Heart right ventricle (tissue), 16 donors: ENCODE measurements at regions not wholly inside any gene's neighbourhood (a gene's known extent, or its start where the extent isn't known, plus 50 kb on each side); places are given as distances from the start of the nearest gene placed in this dataset.

Experiments used
- ATAC-seq, 8 donors: fragments of 200-7000 bp; cut with Tn5 transposase; one replicate each; pipeline ENCODE4 v1.9.1; 2020; ENCODE audit warnings: mild to moderate bottlenecking in 8 of 8, moderate library complexity in 8 of 8, moderate number of reproducible peaks in 1 of 8
- DNase-seq, 2 donors: peaks; one replicate each; pipeline ENCODE4 v3.0.0-alpha.2; 2020
- H3K27ac ChIP-seq, 10 donors: fragments of 200-600 bp; sonication (generic) in 2 of 10; one replicate each; pipeline versions ENCODE4 v1.5.0 to v1.8.0; 2020 to 2022; ENCODE audit warnings: mild to moderate bottlenecking in 3 of 10
- H3K27me3 ChIP-seq, 7 donors: fragments of 200-600 bp; one replicate each; pipeline ENCODE4 v1.8.0; 2021 to 2022; ENCODE audit warnings: mild to moderate bottlenecking in 2 of 7
- H3K36me3 ChIP-seq, 9 donors: fragments of 200-600 bp; sonication (generic) in 1 of 9; one replicate each; pipeline versions ENCODE4 v1.5.0 to v1.8.0; 2020 to 2022; ENCODE audit warnings: mild to moderate bottlenecking in 2 of 9
- H3K4me1 ChIP-seq, 9 donors: fragments of 200-600 bp; sonication (generic) in 1 of 9; one replicate each; pipeline versions ENCODE4 v1.5.0 to v1.8.0; 2020 to 2022; ENCODE audit warnings: mild to moderate bottlenecking in 4 of 9
- H3K4me3 ChIP-seq, 10 donors: fragments of 200-600 bp; sonication (generic) in 2 of 10; one replicate each; pipeline versions ENCODE4 v1.5.0 to v1.8.0; 2020 to 2022; ENCODE audit warnings: mild to moderate bottlenecking in 7 of 10, moderate library complexity in 2 of 10
- H3K9me3 ChIP-seq, 11 donors: fragments of 200-600 bp in 10 of 11; sonication (generic) in 2 of 11; one replicate each; pipeline versions ENCODE4 v1.5.0 to v1.8.0; 2013 to 2022; ENCODE audit warnings: mild to moderate bottlenecking in 2 of 11, control low read depth in 1 of 11, moderate library complexity in 1 of 11
- WGBS, 2 donors: extraction: QIAGEN DNeasy Blood & Tissue Kit; methylation state at CpG; one replicate each; pipeline ENCODE4 v1.1.7; 2013; ENCODE audit warnings: inconsistent platforms in 1 of 2; 5-methylcytosine and 5-hydroxymethylcytosine counted together
- intact Hi-C, 10 donors: fragments of 100-400 bp; cut with DNase I; formaldehyde crosslinking; loops; one replicate each; pipeline versions ENCODE4 v1.11.1 to v1.14.2; 2022
- TF ChIP-seq, protein P1 (sequence below), 9 donors: fragments of 200-600 bp; sonication (generic) in 2 of 9; IDR thresholded peaks; one replicate each; pipeline versions ENCODE4 v1.5.0 to v1.8.0; 2021 to 2022; ENCODE audit warnings: antibody characterized with exemption in 9 of 9, mild to moderate bottlenecking in 5 of 9, moderate library complexity in 1 of 9
- donor health status: Arrhythmogenic right ventricular cardiomyopathy.
- donor health status: ischemic (EF 13 %, LVEDD 7.1; RV severe dilation, severe dysfunction).
- donor health status: healthy with polysubstance abuse.
- donor health status: DM: no; HTN: yes; CAD: no.
- donor health status: DM: no; HTN: no; CAD: no.
- donor health status: ischemic (EF 25% LVEDD 6.9; RV normal size, moderate dysfunction).
- donor health status: ischemic (EF 25% LVEDD 5.7; RV mildly dilated, moderate dysfunction).
- donor health status: healthy.
- donor health status: DM: yes; HTN: yes; CAD: no.
- donor health status: Ischemic cardiomyopathy.
- donor health status: ischemic (EF 35%, LVEDD 5.7; RV mildly dilated, moderate dysfunction).
- donor health status: nonischemic (EF 11% LVEDD 7.7; RV severe dilation, severe dysfunction).
- donor health status: DM: yes; HTN: yes; CAD: no.
- donor health status: PGD.
- donor health status: ischemic (EF 29% LVEDD 5.4; RV normal size, mild dysfunction).
- donor health status: nonischemic (EF 23%, LVEDD 6.1; RV moderate dilation, normal function).

DNA sequence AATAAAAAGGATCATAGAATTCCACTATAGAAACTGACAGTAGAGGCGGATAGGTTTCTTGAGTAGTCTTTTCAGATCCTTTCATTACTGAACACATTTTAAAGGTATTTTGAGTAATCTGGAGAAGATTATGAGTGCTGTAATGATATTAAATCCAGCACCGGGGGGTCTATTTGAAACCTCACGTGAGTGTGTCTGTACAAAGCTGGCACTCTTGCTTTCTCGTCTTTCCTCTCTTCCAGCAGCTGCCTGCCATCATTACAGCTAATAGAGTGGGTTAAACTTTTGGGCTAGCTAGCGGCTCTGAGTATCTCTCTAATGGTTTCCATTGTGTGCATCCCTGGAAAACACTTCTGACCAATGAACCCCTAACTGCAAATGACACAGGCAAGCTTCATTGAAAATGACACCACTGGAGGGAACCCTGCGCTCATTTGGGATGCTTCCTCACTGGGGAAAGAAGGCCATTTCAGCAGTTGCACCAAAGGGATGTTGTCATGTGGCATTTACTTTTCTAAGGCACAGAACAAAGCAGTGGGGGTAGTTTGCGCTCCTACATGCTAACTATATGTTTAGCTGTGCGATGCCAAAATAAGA lies 101.0 kb downstream of the HRH4 start:
- DNase-seq (no peak), ATAC-seq (no peak)
- TF ChIP-seq, protein P1, sequence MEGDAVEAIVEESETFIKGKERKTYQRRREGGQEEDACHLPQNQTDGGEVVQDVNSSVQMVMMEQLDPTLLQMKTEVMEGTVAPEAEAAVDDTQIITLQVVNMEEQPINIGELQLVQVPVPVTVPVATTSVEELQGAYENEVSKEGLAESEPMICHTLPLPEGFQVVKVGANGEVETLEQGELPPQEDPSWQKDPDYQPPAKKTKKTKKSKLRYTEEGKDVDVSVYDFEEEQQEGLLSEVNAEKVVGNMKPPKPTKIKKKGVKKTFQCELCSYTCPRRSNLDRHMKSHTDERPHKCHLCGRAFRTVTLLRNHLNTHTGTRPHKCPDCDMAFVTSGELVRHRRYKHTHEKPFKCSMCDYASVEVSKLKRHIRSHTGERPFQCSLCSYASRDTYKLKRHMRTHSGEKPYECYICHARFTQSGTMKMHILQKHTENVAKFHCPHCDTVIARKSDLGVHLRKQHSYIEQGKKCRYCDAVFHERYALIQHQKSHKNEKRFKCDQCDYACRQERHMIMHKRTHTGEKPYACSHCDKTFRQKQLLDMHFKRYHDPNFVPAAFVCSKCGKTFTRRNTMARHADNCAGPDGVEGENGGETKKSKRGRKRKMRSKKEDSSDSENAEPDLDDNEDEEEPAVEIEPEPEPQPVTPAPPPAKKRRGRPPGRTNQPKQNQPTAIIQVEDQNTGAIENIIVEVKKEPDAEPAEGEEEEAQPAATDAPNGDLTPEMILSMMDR (IDR thresholded peaks at IDR 0.05): no peak
- Histone ChIP-seq H3K27me3 (peaks cover 0 to 19% (median 9%) of the 10 kb centered on the region in 7 donors), H3K36me3 (no peaks in the 10 kb centered on the region), H3K4me3 (no peak overlapping the region), H3K9me3 (peaks cover 0 to 1% (median 0%) of the 10 kb centered on the region in 11 donors), H3K4me1 (no peaks in the 10 kb centered on the region), H3K27ac (no peak overlapping the region)
- intact Hi-C loops: loop anchor here in 1 of 10 donors (5.0 kb wide), 1 partner anchor 1961 kb away; no protein-coding TSS in a partner anchor
- 85 to 94% methylated on average over 8 of the region's 8 CpGs for whole genome bisulfite sequencing, 2 donors

DNA sequence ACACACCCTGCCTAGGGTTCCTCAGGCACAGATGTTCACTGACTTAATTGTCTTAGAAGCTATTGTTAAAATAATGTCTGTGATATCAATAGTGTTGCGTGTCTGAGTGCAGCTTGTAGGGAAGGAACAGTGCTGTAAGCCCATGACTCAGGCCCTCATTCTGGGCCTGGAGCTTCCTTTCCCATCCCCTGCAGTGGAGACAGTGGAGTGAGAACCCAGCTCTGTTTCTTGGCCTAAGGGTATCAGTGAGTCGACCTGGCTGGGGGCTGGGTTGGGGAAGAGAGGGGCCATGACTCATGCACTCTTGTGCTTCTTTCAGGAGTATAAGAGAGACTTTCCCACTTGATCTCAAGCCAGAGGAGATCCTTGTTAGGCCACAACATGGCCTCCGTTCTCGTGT lies 106.8 kb downstream of the HRH4 start:
- intact Hi-C loops: no loop called here
- no peaks in the 10 kb centered on the region for H3K9me3 ChIP-seq
- H3K36me3 ChIP-seq: no peaks in the 10 kb centered on the region
- TF ChIP-seq, protein P1 (IDR thresholded peaks at IDR 0.05): no peak
- H3K4me1 ChIP-seq: no peaks in the 10 kb centered on the region
- H3K27me3 ChIP-seq: peaks cover 0 to 6% (median 0%) of the 10 kb centered on the region in 7 donors
- DNase-seq (no peak), ATAC-seq (no peak)
- H3K27ac ChIP-seq: no peak overlapping the region
- WGBS, 2 donors: 77 to 81% methylated on average over 4 of the region's 4 CpGs
- H3K4me3 ChIP-seq: no peak overlapping the region

DNA sequence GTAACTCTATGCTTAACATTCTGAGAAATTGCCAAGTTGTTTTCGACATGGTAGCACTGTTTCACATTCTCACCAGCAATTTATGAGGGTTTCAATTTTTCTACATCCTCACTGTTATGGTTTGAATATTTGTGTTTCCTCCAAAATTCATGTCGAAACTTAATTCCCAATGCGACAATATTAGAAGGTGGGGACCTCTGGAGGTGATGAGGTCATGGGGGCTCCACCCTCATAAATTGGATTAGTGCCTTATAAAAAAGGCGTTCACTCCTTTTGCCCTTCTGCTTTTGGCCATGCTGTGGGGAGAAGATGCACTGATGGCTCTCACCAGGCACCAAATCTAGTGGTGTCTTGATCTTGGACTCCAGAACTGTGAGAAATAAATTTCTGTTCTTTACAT lies 110.3 kb downstream of the HRH4 start:
- 79 to 81% methylated on average over 4 of the region's 4 CpGs for WGBS, 2 donors
- TF ChIP-seq, protein P1 (IDR thresholded peaks at IDR 0.05): no peak

DNA sequence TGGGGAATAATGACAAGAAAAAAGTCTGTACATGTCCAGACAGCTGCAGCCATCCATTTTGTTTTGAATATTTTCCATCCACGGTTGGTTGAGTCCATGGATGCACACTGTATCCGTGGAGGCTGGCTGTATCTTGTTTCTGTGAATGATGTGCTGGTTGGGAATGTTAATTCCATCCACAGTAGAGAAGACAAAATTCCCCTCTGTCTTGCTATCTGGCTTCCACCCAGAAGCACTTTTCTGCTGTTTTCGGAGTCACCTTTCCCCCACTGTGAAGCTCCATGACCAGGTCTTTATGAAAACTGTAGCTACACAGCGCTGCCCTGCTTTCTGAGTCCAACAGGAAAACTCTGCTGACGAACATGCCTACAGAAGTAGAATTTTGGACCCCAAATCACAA lies 122.3 kb downstream of the HRH4 start:
- Histone ChIP-seq H3K36me3 (no peaks in the 10 kb centered on the region), H3K4me3 (no peak overlapping the region), H3K9me3 (no peaks in the 10 kb centered on the region), H3K27ac (no peak overlapping the region), H3K4me1 (no peaks in the 10 kb centered on the region), H3K27me3 (peaks cover 0 to 32% (median 23%) of the 10 kb centered on the region in 7 donors)
- intact Hi-C loops: no loop called here
- ATAC-seq: no peak
- 83 to 84% methylated on average over 5 of the region's 5 CpGs for WGBS, 2 donors
- TF ChIP-seq, protein P1 (IDR thresholded peaks at IDR 0.05): no peak
- no peak for DNase-seq

More for the DNA sequence above, 110.3 kb downstream of the HRH4 start:
- H3K4me3 ChIP-seq: no peak overlapping the region
- H3K36me3 ChIP-seq: no peaks in the 10 kb centered on the region
- no peaks in the 10 kb centered on the region for H3K27me3 ChIP-seq
- intact Hi-C loops: no loop called here
- H3K4me1 ChIP-seq: no peaks in the 10 kb centered on the region
- peaks cover 0 to 23% (median 9%) of the 10 kb centered on the region in 11 donors for H3K9me3 ChIP-seq
- DNase-seq (no peak), ATAC-seq (no peak)
- no peak overlapping the region for H3K27ac ChIP-seq
